ENCODE measurements at regions not wholly inside any gene's neighbourhood (a gene's known extent, or its start where the extent isn't known, plus 50 kb on each side); places are given as distances from the start of the nearest gene placed in this dataset.

DNA sequence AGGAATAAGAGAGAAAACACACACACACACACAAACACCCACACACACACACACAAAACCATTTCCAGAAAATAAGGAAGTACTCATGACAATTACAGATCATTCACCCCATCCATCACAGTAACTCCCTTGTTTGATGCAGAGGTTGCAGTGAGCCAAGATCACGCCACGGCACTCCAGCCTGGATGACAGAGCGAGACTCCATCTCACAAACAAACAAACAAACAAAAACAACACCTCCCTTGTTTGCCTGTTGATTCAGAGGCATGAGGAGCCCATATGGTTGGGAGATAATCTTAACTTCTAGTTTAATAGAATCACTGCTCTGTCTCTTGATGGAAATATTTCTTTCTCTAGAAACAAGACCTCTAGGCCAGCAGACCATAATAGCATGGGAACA is 2043.5 kb upstream of the AGA start:
- H3K4me1 ChIP-seq (ENCODE audit: insufficient read depth) = no peaks in the 10 kb centered on the region
- 72% methylated on average over 3 of the region's 3 CpGs for WGBS
- no peak for DNase-seq (ENCODE audit: extremely low spot score)
- no peaks in the 10 kb centered on the region for H3K36me3 ChIP-seq (ENCODE audit: insufficient read depth)
- no peak overlapping the region for H3K27ac ChIP-seq (ENCODE audit: low read depth)
- no peak overlapping the region for H3K4me3 ChIP-seq (ENCODE audit: low read depth, low read length)

DNA sequence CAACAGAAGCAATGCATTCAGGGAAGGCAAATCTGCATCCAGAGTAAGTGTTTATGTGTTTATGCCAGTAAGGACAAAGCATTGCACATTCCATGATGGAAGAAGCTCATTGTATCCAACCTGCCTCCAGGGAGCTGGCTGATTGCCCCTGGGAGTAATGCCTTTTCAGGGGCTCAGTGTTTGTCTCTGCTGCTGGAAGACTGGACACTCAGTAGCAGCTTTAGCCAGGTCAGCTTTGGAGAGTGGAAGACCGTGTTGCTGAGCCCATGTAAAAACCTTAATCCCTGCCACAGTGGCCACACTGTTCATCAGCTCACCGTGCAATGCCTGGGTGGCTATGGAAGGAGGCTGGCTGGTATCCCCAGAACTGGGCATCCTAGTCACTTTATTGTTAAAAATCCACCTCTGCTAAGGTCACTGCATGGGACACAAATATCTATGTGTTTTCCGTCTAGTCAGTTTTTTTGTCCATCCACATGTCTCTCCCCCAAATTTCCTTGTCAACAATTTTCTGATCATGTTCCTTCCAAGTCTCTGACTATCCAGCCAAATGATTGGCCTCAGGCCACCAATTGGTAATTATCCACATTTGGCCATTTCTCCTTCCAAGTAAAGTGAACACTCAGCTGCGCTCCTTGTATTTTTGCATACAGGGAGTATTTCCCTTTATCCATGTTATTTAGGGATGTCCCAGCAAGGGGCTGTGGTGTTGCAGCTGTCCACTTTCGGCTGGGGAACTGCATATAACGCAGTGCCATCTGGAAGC is 2044.5 kb upstream of the AGA start:
- no peak overlapping the region for H3K4me3 ChIP-seq (ENCODE audit: low read depth, low read length)
- no peak for DNase-seq (ENCODE audit: extremely low spot score)
- no peak overlapping the region for H3K27ac ChIP-seq (ENCODE audit: low read depth)
- H3K36me3 ChIP-seq (ENCODE audit: insufficient read depth) = no peaks in the 10 kb centered on the region
- WGBS = 80% methylated on average over 6 of the region's 6 CpGs
- no peaks in the 10 kb centered on the region for H3K4me1 ChIP-seq (ENCODE audit: insufficient read depth)

DNA sequence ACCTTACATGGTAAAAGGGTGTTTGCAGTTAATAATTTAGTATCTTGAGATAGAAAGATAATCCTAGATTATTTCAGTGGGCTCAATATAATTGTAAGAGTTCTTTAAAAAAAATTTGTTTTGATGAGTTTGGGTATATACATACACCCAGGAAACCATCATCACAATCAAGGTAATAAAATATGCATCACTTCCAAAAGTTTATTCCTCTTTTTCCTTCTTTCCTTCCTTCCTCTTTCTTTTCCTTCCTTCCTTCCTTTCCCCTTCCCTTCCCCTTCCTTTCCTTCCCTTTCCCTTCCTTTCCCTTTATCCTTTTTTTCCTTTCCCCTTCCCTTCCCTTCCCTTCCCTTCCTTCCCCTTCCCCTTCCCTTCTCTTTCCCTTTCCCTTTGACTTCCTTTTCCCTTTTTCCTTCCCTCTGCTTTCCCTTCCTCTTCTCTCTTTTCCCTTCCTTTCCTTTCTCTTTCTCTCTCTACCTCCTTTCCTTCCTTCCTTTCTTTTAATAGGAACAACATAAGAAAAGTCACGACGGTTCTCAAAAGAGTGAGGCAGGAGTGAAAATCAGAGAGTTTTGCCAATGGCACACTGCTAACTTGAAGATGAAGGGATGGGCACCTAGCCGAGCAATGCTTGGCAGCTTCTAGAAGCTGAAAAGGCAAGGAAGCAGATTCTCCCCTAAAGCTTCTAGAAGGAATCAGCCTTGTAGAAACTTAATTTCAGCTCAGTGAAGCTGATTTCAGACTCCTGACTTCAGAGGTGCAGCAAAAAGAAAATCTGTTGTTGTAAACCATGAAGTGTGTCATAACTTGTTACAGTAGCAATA is 2050.2 kb upstream of the AGA start:
- Histone ChIP-seq H3K27ac (ENCODE audit: low read depth) (no peak overlapping the region), H3K36me3 (ENCODE audit: insufficient read depth) (no peaks in the 10 kb centered on the region), H3K4me3 (ENCODE audit: low read depth, low read length) (no peak overlapping the region), H3K4me1 (ENCODE audit: insufficient read depth) (no peaks in the 10 kb centered on the region)
- DNase-seq (ENCODE audit: extremely low spot score) = no peak
- 85% methylated on average over 3 of the region's 3 CpGs for WGBS

DNA sequence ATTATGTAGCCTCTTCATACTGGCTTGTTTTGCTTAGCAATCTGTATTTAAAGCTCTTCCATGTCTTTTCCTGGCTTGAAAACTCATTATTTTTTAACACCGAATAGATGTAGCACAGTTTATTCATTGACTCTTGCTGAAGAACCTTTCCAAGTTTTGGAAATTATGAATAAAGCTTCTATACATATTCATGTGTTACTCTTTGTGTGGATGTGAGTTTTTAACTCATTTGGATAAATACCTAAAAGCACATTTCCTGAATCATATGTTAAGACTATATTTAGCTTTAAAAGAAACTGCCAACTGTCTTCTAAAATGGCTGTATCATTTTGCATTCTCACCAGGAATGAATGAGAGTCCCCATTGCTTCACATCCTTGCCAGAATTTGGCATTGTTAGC is 2061.7 kb upstream of the AGA start:
- H3K27ac ChIP-seq (ENCODE audit: low read depth) = no peak overlapping the region
- no peak for DNase-seq (ENCODE audit: extremely low spot score)
- H3K36me3 ChIP-seq (ENCODE audit: insufficient read depth) = no peaks in the 10 kb centered on the region
- H3K4me1 ChIP-seq (ENCODE audit: insufficient read depth) = no peaks in the 10 kb centered on the region
- H3K4me3 ChIP-seq (ENCODE audit: low read depth, low read length) = no peak overlapping the region
- WGBS = 94% methylated on average over 1 of the region's 1 CpG

DNA sequence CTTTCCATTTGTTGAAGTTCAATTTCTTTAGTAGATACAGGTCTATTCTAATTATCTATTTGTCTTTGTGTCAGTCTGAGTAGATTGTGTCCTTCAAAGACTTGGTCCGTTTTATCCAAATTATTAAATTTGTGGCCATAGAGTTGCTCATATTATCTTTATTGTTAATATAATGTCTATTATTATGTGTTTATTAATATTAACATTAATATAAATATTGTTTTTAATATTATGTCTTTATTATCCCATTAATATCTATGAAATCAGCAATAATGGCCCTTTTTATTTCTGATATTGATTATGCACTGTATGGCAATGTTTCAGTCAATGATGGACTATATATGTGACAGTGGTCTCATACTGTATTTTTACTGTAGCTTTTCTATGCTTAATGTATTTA is 2067.3 kb upstream of the AGA start:
- no peak for DNase-seq (ENCODE audit: extremely low spot score)
- Histone ChIP-seq H3K4me1 (ENCODE audit: insufficient read depth) (no peaks in the 10 kb centered on the region), H3K4me3 (ENCODE audit: low read depth, low read length) (no peak overlapping the region), H3K36me3 (ENCODE audit: insufficient read depth) (no peaks in the 10 kb centered on the region), H3K27ac (ENCODE audit: low read depth) (no peak overlapping the region)
- WGBS = 88% methylated on average over 1 of the region's 1 CpG

DNA sequence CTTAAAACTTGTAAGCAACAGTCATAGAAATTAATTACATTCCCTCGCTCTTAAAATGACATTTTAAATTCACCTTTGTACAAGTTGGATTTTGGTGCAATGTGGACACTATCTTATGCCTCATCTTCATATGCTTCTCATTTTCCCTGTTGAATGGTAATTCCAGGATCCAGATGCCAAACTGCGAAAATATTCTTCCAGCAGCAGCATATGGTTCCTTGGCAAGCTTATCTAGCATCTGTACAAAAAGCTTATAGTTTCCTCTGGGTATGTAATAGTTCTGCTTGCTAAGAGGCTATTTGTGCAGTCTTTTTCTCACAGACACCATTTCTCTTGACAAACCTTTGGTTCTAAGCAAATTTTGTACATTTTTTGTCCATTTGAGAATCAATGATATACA is 2079.7 kb upstream of the AGA start:
- 61% methylated on average over 2 of the region's 2 CpGs for WGBS
- no peak for DNase-seq (ENCODE audit: extremely low spot score)

DNA sequence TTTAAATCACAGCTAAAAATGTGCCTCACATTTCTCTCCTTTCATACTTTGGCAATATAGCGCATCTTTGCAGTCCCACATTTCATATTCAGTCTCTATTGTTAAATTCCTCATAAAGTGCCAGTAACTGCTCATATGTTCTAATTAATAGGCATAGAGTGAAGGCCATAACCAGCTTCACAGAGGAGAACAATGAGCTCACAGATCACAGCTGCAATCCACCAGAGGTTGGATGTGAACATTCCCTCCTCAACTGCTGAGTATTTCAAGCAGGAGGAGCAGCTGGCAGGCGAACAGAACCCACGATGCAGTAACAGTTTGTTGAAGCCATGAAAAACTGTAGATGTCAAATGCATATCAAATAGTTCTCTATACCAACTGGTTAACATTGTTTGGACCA is 2088.7 kb upstream of the AGA start:
- WGBS = 57% methylated on average over 3 of the region's 3 CpGs
- H3K36me3 ChIP-seq (ENCODE audit: insufficient read depth) = no peaks in the 10 kb centered on the region
- H3K4me3 ChIP-seq (ENCODE audit: low read depth, low read length) = no peak overlapping the region
- no peaks in the 10 kb centered on the region for H3K4me1 ChIP-seq (ENCODE audit: insufficient read depth)
- no peak overlapping the region for H3K27ac ChIP-seq (ENCODE audit: low read depth)
- no peak for DNase-seq (ENCODE audit: extremely low spot score)

More for the DNA sequence above, 2079.7 kb upstream of the AGA start:
- Histone ChIP-seq H3K4me1 (ENCODE audit: insufficient read depth) (no peaks in the 10 kb centered on the region), H3K36me3 (ENCODE audit: insufficient read depth) (no peaks in the 10 kb centered on the region), H3K27ac (ENCODE audit: low read depth) (no peak overlapping the region), H3K4me3 (ENCODE audit: low read depth, low read length) (no peak overlapping the region)

DNA sequence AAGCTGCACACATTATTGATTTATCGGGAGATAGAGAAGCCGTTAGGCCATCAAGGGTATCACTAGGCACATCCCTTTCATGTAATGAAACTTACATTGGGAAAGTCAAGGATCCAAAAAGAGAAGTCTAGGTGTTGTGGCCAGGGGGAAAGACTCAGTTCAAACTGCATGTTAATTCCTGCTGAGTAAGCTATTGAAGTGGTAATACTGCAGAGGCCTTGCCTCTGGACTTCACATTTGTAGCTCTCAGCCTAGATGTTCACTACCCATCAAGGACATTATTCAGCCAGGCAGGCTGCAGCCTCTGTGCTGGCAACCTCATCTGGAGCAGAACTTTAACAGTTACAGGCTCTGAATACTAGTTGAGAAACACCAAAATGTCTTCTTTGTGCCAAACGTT is 2094.5 kb upstream of the AGA start:
- no peaks in the 10 kb centered on the region for H3K4me1 ChIP-seq (ENCODE audit: insufficient read depth)
- no peaks in the 10 kb centered on the region for H3K36me3 ChIP-seq (ENCODE audit: insufficient read depth)
- no peak for DNase-seq (ENCODE audit: extremely low spot score)
- no peak overlapping the region for H3K4me3 ChIP-seq (ENCODE audit: low read depth, low read length)
- WGBS = 67% methylated on average over 3 of the region's 3 CpGs
- H3K27ac ChIP-seq (ENCODE audit: low read depth) = no peak overlapping the region

DNA sequence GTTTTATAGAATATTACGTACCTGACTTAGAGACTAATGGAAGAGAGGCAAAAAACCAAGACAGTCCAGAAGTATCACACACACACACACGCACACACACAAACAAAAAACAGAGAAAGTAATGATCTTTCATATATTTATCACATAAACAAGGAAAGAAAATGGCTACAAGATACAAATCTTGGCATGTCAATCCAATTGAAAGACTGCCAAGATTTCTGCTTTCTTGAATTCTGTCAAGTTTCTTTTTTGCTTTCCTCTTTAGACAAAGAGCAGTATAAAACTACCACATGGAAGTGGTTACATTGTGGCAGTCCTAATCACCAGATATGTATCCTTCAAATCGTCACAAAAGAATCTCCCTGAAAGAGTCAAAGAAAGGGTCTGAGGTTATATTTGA is 2097.4 kb upstream of the AGA start:
- DNase-seq (ENCODE audit: extremely low spot score) = no peak
- 75% methylated on average over 3 of the region's 3 CpGs for WGBS
- Histone ChIP-seq H3K4me1 (ENCODE audit: insufficient read depth) (no peaks in the 10 kb centered on the region), H3K27ac (ENCODE audit: low read depth) (no peak overlapping the region), H3K36me3 (ENCODE audit: insufficient read depth) (no peaks in the 10 kb centered on the region), H3K4me3 (ENCODE audit: low read depth, low read length) (no peak overlapping the region)

DNA sequence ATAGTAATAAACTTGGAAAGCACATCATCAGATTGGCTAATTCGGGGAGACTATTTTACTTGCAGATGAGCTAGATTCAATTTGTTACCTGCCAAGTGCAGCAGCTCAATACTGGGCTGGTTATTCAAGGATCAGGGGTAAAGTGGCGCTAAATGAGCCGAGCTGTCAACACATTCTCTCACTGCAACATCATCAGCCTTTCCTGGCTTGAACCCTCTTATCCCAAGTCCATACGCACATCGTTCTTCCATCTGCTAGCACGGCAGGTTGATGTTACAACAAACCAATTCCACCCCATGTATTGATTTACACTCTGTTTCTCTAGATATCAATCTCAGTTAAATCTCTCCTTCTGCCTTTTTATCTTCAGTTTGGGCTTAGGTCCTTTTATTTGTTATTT is 2101.5 kb upstream of the AGA start:
- DNase-seq (ENCODE audit: extremely low spot score) = no peak
- Histone ChIP-seq H3K4me1 (ENCODE audit: insufficient read depth) (no peaks in the 10 kb centered on the region), H3K4me3 (ENCODE audit: low read depth, low read length) (no peak overlapping the region), H3K36me3 (ENCODE audit: insufficient read depth) (no peaks in the 10 kb centered on the region), H3K27ac (ENCODE audit: low read depth) (no peak overlapping the region)
- 81% methylated on average over 6 of the region's 6 CpGs for WGBS

DNA sequence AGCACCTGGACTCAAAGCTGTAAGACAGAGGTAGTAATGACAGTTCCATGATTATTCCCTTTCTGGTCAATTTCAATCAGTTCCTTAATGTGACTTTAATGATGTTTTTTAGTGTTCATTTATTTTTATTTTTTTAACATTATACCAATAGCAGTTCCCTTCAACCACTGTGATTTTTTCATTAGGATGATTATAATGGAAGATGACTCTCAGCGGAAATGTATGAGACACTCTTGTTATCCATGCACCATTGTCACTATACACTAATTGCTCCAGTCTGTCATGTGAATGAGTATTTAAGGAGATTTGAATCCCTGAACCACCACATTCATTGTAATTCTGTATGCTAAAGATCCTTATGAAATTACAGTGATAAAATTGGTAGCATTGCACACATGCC is 2102.3 kb upstream of the AGA start:
- Histone ChIP-seq H3K27ac (ENCODE audit: low read depth) (no peak overlapping the region), H3K36me3 (ENCODE audit: insufficient read depth) (no peaks in the 10 kb centered on the region), H3K4me3 (ENCODE audit: low read depth, low read length) (no peak overlapping the region), H3K4me1 (ENCODE audit: insufficient read depth) (no peaks in the 10 kb centered on the region)
- DNase-seq (ENCODE audit: extremely low spot score) = no peak
- 99% methylated on average over 1 of the region's 1 CpG for WGBS

DNA sequence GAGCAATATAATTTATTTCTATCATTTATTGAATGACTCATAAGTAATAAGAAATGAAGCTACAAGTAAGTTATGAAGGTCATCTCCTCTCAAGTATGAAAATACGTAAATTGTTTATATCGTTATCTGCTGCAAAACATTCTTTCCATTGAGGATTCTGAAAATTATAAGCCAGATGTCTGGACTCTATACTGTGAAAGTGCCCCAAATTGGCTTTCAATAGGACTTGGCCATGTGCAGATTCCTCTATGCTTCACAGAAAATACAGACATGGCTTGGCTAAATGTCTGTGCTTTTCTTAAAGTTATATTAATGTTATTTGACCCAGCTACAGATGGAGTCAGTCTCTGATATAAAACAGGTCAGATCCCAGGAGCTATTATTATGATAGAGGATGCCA is 2109.9 kb upstream of the AGA start:
- no peaks in the 10 kb centered on the region for H3K36me3 ChIP-seq (ENCODE audit: insufficient read depth)
- WGBS = 56% methylated on average over 2 of the region's 2 CpGs
- H3K4me1 ChIP-seq (ENCODE audit: insufficient read depth) = no peaks in the 10 kb centered on the region
- no peak overlapping the region for H3K4me3 ChIP-seq (ENCODE audit: low read depth, low read length)
- no peak for DNase-seq (ENCODE audit: extremely low spot score)
- H3K27ac ChIP-seq (ENCODE audit: low read depth) = no peak overlapping the region

DNA sequence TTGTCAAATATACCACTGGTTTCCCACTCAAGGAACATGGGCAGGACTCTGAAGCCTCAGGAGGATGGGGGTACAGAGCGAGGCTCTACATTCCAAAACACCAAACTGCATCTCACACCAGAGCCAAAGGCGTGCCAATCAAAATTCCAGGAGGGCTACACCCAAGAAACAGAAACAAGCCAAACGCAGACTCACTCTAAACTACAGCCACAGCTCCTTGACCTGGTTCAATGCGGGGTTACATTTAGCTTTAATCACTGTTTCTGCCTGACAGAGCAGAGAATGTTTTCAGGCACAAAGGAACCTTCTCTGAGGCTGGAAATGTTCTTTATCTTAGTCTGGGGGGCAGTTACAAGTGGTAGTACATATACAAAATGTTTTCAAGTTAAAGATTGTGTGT is 2121.5 kb upstream of the AGA start:
- no peak overlapping the region for H3K27ac ChIP-seq (ENCODE audit: low read depth)
- H3K4me1 ChIP-seq (ENCODE audit: insufficient read depth) = no peaks in the 10 kb centered on the region
- no peak overlapping the region for H3K4me3 ChIP-seq (ENCODE audit: low read depth, low read length)
- no peaks in the 10 kb centered on the region for H3K36me3 ChIP-seq (ENCODE audit: insufficient read depth)
- 77% methylated on average over 4 of the region's 4 CpGs for WGBS
- DNase-seq (ENCODE audit: extremely low spot score) = no peak

DNA sequence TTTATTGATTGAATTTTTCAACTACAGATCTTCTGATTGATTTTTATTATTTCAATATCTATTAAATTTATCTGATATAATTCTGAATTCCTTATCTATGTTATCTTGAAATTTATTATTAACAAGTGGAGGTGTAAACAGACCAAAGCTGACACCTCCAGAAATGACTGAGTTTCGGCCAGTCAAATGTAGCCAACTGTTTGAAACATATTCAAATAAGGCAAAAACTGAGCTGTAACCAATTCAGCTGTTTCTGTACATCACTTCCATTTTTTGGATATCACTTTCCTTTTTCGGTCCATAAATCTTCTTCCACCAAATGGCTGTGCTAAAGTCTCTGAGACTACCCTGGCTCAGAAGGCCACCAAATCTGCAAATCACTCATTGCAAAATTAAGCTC is 2127.3 kb upstream of the AGA start:
- Histone ChIP-seq H3K4me1 (ENCODE audit: insufficient read depth) (no peaks in the 10 kb centered on the region), H3K36me3 (ENCODE audit: insufficient read depth) (no peaks in the 10 kb centered on the region), H3K4me3 (ENCODE audit: low read depth, low read length) (no peak overlapping the region), H3K27ac (ENCODE audit: low read depth) (no peak overlapping the region)
- WGBS = 64% methylated on average over 2 of the region's 2 CpGs
- DNase-seq (ENCODE audit: extremely low spot score) = no peak
